Epithelial cell of esophagus (primary cell): ENCODE measurements at regions not wholly inside any gene's neighbourhood (a gene's known extent, or its start where the extent isn't known, plus 50 kb on each side); places are given as distances from the start of the nearest gene placed in this dataset.
"Not testable (repeated sequence)": the region's sequence is repeated elsewhere in the genome, so short reads cannot be mapped to it uniquely, and the experiment has no call there.

ENCODE experiments used
- DNase-seq: peaks from one replicate; pipeline ENCODE4 v3.0.0; 2010; ENCODE audit warnings: low read depth
- H3K4me3 ChIP-seq: 2 replicates; pipeline ENCODE4 v1.5.1; 2011; ENCODE audit warnings: mild to moderate bottlenecking, low read length, control low read depth
- TF ChIP-seq, protein P1 (sequence below): IDR thresholded peaks from 2 replicates; pipeline ENCODE4 v1.5.1; 2011; ENCODE audit warnings: low read depth, mild to moderate bottlenecking, low read length, control low read depth, inconsistent platforms; ENCODE audit not compliant: insufficient read depth; ENCODE audit errors: missing control alignments

DNA sequence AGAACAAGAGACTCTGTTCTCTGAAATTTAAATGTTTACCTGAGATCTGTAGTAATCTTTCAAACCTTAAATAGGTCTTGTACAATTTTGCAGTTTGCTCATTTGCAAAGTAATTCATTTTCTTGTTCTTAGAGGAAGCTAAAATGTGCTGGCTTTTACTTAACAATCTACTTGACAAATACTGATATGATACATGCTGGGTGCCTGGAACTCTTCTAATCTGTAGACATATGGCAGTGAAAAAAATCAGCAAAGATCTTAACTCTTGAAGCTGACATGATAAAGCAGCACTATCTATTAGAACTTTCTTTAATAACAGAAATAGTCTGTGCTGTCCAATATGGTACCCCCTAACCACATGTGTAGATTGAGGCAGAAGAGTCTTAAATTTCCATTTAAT is 1352.8 kb upstream of the SLC39A10 start:
- no peak for DNase-seq
- no peak overlapping the region for H3K4me3 ChIP-seq
- TF ChIP-seq, protein P1, sequence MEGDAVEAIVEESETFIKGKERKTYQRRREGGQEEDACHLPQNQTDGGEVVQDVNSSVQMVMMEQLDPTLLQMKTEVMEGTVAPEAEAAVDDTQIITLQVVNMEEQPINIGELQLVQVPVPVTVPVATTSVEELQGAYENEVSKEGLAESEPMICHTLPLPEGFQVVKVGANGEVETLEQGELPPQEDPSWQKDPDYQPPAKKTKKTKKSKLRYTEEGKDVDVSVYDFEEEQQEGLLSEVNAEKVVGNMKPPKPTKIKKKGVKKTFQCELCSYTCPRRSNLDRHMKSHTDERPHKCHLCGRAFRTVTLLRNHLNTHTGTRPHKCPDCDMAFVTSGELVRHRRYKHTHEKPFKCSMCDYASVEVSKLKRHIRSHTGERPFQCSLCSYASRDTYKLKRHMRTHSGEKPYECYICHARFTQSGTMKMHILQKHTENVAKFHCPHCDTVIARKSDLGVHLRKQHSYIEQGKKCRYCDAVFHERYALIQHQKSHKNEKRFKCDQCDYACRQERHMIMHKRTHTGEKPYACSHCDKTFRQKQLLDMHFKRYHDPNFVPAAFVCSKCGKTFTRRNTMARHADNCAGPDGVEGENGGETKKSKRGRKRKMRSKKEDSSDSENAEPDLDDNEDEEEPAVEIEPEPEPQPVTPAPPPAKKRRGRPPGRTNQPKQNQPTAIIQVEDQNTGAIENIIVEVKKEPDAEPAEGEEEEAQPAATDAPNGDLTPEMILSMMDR = no peak

DNA sequence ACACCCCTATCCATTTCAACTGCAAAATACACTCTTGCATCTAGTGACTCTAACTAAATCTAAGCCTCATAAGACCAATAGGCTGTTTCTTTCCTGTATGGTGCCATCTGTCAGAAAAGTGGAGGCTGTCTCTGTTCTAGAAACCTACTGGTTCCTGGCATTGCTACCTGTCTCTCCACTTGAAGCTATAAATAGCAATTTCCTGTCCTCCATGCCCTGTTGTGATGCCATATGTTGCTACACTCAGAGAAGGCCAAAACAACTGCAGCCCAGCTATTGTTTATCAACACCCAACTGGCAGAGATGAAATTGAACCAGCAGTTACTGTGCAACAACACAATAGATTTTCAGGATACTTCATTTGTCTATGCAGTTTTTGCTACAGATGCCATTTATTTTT is 1355.1 kb upstream of the SLC39A10 start:
- H3K4me3 ChIP-seq = no peak overlapping the region
- no peak for DNase-seq
- TF ChIP-seq, protein P1 = no peak

DNA sequence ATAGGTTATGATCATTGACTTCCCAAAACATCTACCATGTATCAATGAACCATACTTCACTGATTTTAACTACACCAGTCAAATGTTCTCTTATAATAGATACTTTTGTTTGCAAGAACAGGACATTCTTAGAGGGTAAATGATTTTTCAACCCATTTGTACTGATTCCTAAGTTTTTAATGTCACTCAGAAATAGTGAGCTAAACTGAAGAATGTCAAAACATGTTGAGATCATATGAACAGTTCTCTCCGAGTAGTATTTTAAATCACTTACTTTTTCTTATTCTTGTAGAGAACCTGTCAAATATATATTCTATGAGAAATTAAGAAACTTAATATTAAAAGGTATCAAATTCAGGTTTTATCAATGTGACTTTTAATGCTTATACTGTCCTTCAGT is 1362.9 kb upstream of the SLC39A10 start:
- no peak overlapping the region for H3K4me3 ChIP-seq
- no peak for DNase-seq
- TF ChIP-seq, protein P1 = no peak

DNA sequence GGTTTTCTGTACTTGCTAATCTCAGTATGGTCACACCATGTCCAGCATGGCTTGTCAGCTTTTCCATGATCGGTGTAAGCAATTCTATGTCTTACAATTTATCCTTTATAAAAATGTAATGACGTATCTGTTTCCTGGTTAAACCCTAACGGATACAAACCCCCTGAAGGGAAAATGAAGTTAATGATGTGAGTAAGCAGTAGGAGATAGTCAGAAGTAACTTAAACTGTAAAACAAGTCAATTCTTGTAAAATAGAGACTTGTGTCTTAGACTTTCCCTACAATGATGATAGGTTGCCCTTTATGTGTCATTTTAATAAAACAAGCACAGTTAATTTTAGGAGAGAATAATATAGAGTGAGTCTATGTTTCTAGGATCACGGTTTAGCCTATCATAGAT is 1365.9 kb upstream of the SLC39A10 start:
- no peak for DNase-seq
- TF ChIP-seq, protein P1 = no peak
- H3K4me3 ChIP-seq = no peak overlapping the region

DNA sequence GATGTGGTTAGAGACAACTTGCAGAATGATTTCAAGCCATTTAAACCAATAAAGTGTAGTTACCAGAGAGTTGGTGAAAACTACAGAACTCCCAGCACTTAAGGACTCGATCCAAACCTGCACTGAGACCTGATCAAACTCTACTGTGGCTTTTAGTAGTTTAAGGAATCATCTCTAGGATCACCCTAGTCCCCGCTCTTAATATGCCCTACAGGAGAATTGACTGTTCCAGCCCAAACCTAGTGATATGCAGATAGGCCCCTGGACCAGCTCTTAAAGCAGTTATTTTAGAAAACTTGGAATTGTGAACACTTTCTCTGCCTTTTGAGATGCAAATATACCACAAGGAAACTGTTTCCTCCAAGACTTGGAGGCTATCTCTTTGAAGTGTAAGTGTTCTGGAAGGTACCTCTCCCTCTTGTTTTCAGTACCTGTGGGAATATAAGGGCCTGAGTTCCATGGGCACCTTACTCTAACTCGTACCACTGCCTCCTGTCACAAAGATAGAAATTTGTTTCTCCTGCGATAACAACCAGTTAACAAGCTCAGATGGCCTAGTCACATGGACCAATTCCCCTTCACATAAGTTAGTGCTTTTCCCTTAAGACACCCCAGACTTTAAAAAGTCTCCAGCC is 1367.2 kb upstream of the SLC39A10 start:
- H3K4me3 ChIP-seq = no peak overlapping the region
- TF ChIP-seq, protein P1 = no peak
- no peak for DNase-seq

DNA sequence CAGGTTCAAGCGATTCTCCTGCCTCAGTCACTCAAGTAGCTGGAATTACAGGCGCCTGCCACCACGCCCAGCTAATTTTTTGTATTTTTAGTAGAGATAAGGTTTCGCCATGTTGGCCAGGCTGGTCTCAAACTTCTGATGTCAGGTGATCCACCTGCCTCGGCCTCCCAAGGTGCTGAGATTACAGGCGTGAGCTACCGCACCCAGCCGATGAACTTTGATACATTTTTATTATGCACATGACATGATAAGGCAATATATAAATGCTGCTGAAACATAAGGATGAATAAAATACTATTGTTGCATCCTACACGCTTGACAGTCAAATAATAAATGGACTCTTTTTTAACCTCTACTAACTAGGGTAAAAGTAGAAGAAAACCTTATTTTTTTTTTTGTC is 1380.4 kb upstream of the SLC39A10 start:
- H3K4me3 ChIP-seq, DNase-seq: not testable (repeated sequence)

DNA sequence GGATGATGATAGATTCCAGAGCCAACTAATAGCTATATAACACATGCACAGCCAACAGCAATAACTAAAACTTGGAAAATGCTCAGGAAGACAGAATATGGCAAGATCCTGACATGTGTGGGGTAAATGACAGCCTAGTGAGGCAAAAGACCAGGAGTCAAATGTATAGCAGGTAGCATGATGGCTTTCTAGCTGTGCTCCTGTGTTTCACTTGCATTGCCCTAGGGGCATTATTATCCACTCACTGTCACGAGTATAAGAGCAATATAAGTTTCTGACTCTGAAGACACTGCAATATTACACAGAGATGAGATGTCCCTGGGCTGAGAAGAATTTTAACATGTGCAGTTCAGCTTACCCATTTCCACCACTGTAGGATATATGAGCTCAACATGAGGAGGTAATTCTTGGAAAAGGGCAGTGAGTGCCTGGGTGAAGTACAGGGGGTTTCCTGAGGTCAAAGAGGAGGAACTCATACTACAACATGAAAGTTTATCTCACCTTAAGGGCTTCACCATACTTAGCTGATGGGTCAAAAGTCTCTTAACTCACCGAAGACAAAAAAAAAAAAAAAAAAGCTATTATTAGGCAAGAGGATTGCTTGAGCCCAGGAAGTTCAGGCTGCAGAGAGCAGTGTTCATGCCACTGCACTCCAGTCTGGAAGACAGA is 1385.6 kb upstream of the SLC39A10 start:
- DNase-seq = peak; percentile 2
- TF ChIP-seq, protein P1 = no peak
- no peak overlapping the region for H3K4me3 ChIP-seq
